ENCODE measurements at regions not wholly inside any gene's neighbourhood (a gene's known extent, or its start where the extent isn't known, plus 50 kb on each side); places are given as distances from the start of the nearest gene placed in this dataset.

DNA sequence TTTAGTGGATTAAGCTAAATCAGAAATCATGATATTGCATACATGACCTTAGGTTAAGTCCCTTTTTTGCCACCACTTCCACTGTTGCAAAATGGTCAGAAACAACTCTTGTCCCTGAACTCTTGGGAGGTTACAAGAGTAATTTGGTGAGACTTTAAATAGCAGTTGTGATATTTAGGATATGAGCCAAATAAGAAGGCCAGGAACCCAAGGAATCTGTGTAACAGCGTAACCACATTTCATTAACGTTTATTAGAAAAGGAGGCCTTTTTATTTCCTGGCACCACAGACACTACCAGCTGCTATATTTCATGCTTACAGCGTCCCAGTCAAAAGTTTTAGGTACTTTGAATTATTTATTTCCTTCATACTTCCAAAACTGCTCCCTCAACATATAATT, 268.0 kb downstream of the GPD2 start:
- POLR2A ChIA-PET: no interaction called here
- intact Hi-C loops (cut with micrococcal nuclease; ENCODE audit: unreplicated experiment): no loop called here
- TF ChIP-seq RARA (CRISPR knock-in tag; IDR thresholded peaks at IDR 0.05): no peak
- TF ChIP-seq, protein P1, sequence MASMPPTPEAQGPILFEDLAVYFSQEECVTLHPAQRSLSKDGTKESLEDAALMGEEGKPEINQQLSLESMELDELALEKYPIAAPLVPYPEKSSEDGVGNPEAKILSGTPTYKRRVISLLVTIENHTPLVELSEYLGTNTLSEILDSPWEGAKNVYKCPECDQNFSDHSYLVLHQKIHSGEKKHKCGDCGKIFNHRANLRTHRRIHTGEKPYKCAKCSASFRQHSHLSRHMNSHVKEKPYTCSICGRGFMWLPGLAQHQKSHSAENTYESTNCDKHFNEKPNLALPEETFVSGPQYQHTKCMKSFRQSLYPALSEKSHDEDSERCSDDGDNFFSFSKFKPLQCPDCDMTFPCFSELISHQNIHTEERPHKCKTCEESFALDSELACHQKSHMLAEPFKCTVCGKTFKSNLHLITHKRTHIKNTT (CRISPR knock-in tag; IDR thresholded peaks at IDR 0.05): no peak
- TF ChIP-seq, protein P2, sequence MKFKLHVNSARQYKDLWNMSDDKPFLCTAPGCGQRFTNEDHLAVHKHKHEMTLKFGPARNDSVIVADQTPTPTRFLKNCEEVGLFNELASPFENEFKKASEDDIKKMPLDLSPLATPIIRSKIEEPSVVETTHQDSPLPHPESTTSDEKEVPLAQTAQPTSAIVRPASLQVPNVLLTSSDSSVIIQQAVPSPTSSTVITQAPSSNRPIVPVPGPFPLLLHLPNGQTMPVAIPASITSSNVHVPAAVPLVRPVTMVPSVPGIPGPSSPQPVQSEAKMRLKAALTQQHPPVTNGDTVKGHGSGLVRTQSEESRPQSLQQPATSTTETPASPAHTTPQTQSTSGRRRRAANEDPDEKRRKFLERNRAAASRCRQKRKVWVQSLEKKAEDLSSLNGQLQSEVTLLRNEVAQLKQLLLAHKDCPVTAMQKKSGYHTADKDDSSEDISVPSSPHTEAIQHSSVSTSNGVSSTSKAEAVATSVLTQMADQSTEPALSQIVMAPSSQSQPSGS (CRISPR knock-in tag; IDR thresholded peaks at IDR 0.05): no peak
- TF ChIP-seq ZNF737 (CRISPR knock-in tag; IDR thresholded peaks at IDR 0.05; ENCODE audit: borderline replicate concordance): no peak
- TF ChIP-seq ZNF30 (CRISPR knock-in tag; IDR thresholded peaks at IDR 0.05): no peak
- no peak for TF ChIP-seq MYNN (CRISPR knock-in tag; IDR thresholded peaks at IDR 0.05; ENCODE audit: low read depth)
- TF ChIP-seq, protein P3, sequence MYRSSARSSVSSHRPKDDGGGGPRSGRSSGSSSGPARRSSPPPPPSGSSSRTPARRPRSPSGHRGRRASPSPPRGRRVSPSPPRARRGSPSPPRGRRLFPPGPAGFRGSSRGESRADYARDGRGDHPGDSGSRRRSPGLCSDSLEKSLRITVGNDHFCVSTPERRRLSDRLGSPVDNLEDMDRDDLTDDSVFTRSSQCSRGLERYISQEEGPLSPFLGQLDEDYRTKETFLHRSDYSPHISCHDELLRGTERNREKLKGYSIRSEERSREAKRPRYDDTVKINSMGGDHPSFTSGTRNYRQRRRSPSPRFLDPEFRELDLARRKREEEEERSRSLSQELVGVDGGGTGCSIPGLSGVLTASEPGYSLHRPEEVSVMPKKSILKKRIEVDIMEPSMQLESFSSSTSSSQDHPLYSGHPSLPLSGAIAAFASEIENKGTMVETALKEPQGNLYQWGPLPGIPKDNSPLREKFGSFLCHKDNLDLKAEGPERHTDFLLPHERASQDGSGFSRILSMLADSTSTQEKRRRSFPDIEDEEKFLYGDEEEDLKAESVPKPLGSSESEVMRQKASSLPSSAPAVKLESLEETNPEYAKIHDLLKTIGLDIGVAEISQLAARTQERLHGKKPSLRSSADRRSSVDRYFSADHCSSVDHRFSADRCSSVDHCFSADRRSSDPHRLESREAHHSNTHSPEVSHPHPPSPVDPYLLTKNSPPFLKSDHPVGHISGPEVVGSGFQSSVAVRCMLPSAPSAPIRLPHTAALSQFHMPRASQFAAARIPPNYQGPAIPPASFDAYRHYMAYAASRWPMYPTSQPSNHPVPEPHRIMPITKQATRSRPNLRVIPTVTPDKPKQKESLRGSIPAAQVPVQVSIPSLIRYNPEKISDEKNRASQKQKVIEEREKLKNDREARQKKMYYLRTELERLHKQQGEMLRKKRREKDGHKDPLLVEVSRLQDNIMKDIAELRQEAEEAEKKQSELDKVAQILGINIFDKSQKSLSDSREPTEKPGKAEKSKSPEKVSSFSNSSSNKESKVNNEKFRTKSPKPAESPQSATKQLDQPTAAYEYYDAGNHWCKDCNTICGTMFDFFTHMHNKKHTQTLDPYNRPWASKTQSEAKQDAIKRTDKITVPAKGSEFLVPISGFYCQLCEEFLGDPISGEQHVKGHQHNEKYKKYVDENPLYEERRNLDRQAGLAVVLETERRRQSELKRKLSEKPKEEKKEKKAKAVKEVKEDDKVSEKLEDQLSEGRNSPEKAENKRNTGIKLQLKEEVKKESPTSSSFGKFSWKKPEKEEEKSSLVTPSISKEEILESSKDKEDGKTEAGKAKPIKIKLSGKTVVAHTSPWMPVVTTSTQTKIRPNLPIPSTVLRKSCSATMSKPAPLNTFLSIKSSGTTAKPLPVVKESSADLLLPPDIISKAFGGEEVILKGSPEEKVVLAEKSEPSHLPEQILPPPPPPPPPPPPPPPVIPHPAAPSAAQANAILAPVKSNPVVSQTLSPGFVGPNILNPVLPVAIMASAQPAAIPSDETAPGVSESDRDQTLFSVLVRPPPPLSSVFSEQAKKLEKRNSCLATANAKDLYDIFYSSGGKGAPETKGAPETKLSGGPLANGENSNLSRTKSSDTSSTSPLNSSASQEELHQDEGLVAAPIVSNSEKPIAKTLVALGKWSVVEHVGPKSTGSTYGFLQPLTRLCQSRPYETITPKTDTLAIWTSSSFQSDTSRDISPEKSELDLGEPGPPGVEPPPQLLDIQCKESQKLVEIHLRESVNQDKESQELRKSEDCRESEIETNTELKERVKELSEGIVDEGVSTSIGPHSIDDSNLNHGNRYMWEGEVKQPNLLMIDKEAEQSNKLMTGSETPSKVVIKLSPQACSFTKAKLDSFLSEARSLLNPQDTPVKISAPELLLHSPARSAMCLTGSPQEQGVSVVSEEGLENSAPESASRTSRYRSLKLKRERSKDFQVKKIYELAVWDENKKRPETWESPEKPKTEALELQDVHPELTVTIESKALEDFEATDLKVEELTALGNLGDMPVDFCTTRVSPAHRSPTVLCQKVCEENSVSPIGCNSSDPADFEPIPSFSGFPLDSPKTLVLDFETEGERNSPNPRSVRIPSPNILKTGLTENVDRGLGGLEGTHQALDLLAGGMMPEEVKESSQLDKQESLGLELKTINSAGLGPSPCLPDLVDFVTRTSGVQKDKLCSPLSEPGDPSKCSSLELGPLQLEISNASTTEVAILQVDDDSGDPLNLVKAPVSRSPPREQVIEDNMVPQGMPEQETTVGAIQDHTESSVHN (CRISPR knock-in tag; IDR thresholded peaks at IDR 0.05): no peak
- TF ChIP-seq RBFOX2 (IDR thresholded peaks at IDR 0.05; ENCODE audit: low read depth, low read length): no peak
- no peak for TF ChIP-seq HIVEP1 (CRISPR knock-in tag; IDR thresholded peaks at IDR 0.05)
- TF ChIP-seq, protein P4, sequence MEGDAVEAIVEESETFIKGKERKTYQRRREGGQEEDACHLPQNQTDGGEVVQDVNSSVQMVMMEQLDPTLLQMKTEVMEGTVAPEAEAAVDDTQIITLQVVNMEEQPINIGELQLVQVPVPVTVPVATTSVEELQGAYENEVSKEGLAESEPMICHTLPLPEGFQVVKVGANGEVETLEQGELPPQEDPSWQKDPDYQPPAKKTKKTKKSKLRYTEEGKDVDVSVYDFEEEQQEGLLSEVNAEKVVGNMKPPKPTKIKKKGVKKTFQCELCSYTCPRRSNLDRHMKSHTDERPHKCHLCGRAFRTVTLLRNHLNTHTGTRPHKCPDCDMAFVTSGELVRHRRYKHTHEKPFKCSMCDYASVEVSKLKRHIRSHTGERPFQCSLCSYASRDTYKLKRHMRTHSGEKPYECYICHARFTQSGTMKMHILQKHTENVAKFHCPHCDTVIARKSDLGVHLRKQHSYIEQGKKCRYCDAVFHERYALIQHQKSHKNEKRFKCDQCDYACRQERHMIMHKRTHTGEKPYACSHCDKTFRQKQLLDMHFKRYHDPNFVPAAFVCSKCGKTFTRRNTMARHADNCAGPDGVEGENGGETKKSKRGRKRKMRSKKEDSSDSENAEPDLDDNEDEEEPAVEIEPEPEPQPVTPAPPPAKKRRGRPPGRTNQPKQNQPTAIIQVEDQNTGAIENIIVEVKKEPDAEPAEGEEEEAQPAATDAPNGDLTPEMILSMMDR (CRISPR knock-in tag; IDR thresholded peaks at IDR 0.05): no peak
- no peak for TF ChIP-seq ZNF614 (CRISPR knock-in tag; IDR thresholded peaks at IDR 0.05; ENCODE audit: borderline replicate concordance)
- TF ChIP-seq ARNT (IDR thresholded peaks at IDR 0.05): no peak

More for the DNA sequence above, 268.0 kb downstream of the GPD2 start:
- Histone ChIP-seq H3K9me3 (ENCODE audit: low read length) (no peaks in the 10 kb centered on the region), H3K4me1 (ENCODE audit: insufficient read depth, low read length) (no peaks in the 10 kb centered on the region), H3K27me3 (ENCODE audit: control insufficient read depth in 1 of 2, insufficient read depth in 2 of 2, low read length in 2 of 2) (no peaks in the 10 kb centered on the region), H3K36me3 (replicated peaks in 1 of 2; ENCODE audit: control insufficient read depth in 1 of 2, insufficient read depth in 2 of 2, low read length in 2 of 2) (no peaks in the 10 kb centered on the region), H3K4me2 (ENCODE audit: low read depth, low read length) (no peak overlapping the region), H3K27ac (ENCODE audit: extremely low read length, insufficient read depth, low read length) (no peak overlapping the region), H3K9ac (ENCODE audit: insufficient read depth, low read depth, low read length) (no peak overlapping the region), H2AFZ (ENCODE audit: low read length) (no peak overlapping the region), H4K20me1 (ENCODE audit: insufficient read depth, low read length) (no peaks in the 10 kb centered on the region), H3K4me3 (replicated peaks in 1 of 3; ENCODE audit: insufficient read depth in 1 of 3, low read depth in 2 of 3, low read length in 3 of 3) (no peak overlapping the region), H3K79me2 (ENCODE audit: insufficient read depth, low read length) (no peaks in the 10 kb centered on the region)
- CTCF ChIA-PET (ENCODE audit: low intra/inter-chr PET ratio, low total read pairs): no interaction called here
- no peak for DNase-seq (ENCODE audit: low spot score)
- 25% methylated on average over 3 of the region's 3 CpGs for WGBS (ENCODE audit: low lambda C conversion rate)
- BruUV-seq (replicated peaks): no TSS peak
- no peak for FAIRE-seq
- in situ Hi-C loops (cut with HindIII; ENCODE audit: extremely low pct_ligation_motif_present, low pct_unique_long_range_greater_than_20kb): no loop called here
- ATAC-seq: no peak

Measured in HepG2 (cell line).